Activated CD4-positive, alpha-beta T cell treated with anti-CD3 and anti-CD28 coated beads, Interleukin-2, amount 50 U/mL, for 16 hours (primary cell): ENCODE measurements at regions not wholly inside any gene's neighbourhood (a gene's known extent, or its start where the extent isn't known, plus 50 kb on each side); places are given as distances from the start of the nearest gene placed in this dataset.

Experiments
- DNase-seq: peaks from one replicate; pipeline ENCODE4 v3.0.0-alpha.2; 2020

DNA sequence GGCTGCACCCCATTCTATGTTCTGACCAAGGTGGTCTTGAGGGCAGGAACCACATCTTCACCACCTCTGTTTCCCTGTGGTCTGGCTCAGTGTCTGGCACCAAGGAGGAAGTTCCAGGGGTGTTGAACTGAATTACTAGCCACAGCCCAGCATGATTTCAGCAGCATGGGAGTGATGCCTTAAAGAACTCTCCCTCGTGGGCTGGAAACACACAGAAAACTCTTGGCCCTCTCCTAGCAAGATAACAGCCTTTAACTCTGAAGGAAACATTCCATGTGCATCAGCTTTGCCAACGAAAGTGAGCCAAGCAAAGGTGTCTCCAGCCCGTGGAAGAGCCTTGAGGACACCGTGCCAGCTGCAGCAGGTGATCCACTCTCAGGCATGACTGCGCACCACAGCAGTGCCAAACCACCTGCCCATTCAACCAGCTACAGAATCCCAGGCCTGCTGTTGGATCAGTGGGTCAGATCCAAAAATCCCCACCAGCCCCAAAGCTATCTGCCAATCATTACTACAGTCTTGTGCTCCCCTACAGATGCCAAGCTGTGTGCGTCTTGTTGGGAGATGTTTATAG, 124.8 kb downstream of the TTC32 start:
- no peak for DNase-seq

DNA sequence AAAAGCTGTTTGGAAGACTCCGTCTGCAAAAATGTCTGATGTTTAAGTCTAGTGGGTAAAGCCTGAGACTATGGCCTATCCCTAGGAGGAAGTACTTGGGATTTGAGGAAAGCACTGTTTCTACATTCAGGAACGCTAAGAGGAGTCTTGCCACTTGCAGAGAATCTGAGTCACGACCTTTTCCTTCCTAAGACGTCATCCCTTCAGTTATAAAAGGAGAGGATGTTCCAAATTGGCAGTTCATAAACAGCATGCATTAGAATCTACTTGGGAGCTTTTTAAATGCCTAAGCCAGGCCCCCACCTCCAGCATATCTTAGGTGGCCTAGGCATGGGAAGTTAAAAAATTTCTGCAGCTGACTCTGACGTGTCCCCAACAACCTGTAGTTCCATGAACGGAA, 125.9 kb downstream of the TTC32 start:
- DNase-seq = no peak

DNA sequence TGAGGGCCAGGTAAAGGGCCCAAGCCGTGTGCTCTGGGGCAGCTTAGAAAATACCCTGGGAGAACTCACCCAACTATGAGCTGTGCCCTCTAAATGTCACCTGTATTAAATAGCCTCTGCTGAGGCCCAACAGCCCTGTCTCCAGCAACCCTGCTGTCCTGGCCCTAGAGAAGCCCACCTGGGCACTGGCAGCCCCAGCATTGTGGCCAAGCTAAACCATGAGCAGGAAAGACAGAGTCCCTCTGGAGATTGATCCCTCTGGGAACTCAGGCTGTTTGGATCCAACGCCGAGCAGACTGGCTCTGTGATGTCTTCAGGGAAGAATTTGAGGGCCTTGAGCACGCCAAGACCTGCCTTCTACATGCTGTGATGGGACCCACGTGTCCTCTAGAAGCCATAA, 126.5 kb downstream of the TTC32 start:
- DNase-seq = no peak

DNA sequence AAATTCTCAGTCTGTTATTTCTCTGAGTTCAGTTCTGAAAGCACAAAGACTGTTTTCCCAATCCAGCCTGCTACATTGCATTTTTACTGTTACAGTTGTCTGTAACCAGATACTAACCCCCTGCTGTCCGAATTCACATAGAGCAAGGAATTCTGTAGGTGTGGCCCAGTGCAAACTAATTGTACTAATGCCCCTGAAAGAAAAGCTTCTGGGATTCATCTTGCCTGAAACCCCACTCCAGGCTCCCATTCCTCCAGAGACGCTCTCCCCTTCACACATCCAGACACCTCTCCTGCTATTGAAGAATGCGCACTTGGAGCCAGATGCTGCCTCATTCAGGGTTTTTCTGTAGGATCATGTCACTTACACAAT, 127.0 kb downstream of the TTC32 start:
- DNase-seq = no peak

DNA sequence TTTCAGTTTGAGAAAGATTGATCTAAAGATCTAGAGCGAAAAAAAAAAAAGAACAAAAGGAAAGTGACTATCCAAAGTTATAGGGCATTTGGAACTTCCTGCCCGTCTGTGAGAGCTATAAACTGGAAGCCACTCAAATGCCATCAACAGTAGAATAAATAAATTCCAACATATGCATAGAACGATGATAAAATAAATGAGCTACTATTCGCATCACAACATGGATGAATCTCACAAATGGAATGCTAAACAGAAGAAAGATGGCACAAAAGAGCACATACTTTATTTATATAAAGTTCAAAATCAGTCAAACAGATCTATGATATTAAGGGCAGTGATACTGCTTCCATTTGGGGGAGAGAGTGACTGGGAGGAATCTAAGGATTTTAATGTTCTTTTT, 128.8 kb downstream of the TTC32 start:
- DNase-seq = no peak

DNA sequence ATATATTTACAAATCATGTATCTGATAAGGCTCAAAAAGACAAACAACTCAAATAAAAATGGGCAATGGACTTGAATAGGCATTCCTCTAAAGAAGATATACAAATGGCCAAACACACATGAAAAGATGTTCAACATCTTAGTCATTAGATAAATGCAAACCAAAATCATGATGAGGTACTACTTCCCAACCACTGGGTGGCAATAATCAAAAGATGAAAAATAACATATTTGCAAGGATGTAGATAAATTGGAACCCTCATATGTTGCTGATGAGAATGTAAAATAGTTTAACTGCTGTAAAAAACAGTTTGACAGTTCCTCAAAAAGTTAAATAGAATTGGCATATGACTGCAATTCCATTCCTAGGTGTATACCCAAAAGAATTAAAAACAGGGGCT, 132.3 kb downstream of the TTC32 start:
- DNase-seq = no peak

DNA sequence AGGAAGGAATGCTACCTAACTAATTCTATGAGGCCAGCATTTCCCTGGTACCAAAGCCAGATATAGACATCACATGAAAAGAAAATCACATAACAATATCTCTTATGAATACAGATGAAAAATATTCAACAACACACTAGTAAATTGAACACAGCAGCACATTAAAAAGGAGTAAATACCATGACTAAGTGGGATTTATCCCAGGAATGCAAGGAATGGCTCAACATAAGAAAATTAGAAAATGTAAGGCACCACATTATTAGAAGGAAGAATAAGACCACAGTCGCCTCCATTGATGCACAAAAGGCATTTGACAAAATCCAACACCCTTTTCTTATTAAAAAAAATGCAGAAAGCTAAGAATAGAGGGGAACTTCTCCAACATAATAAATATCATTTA, 133.9 kb downstream of the TTC32 start:
- DNase-seq = no peak

DNA sequence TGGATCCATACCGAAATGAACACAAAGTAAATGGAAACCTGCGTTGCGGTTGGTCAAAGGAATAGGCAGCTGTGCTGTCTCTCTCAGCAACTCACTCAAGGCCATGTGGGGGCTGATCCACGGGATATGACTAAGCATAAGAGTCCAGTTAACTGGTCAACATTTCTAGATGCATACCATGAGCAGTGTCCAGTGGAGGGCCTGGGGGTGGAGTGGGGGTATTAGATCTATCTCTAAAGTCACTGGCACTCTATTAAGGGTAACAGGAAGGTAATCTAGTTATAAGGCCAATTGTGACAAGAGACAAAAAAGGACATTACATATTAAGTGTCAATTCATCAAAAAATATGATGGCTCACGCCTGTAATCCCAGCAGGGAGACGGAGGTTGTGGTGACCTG, 136.8 kb downstream of the TTC32 start:
- DNase-seq = no peak

DNA sequence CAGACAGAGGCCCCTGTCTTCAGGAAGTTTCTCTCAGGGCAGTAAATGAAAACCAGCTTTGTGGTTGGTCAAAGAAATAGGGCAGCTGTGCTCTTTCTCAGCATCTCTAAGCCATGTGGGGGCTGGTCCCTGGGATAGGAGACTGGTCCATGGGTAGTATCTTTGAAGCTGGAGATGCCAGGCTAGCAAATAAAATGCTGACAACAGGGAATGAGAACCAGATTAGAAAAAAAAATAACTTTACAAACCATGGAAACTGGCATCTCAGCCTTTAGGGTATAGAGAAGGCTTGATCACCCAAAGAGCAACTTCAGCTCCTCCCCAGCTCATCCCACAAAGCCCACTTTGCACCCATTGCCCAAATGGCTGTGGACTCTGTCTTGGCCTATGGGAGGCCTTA, 138.1 kb downstream of the TTC32 start:
- no peak for DNase-seq

DNA sequence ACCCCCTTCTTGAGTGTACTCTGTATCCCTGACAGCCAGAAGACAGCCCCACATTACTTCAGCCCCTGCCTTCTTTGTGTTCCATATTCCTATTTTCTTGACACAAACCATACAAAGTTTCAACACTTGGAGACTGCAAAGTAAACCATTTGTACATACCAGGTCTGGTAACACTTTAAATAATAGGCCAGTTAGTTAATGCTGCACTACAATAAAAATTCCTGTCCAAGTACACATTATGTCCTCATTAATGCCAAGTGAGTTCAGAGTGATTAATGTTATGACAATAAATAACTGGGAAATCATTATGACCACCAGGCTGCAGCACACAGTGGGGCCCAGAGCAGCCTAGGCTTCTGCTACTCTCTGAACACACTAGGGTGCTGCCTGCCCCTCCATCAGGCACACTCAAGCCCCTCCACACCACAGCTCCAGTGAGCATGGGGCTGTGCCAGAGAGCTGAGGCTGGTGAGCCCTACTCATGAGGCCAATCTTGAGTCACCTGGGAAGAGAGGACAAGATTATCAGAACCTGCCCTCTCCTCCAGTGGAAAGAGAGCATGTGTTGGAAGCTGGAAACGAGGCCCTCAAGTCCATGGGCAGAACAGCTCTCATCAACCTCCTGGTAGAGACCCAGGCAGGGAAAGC, 138.7 kb downstream of the TTC32 start:
- DNase-seq = no peak

DNA sequence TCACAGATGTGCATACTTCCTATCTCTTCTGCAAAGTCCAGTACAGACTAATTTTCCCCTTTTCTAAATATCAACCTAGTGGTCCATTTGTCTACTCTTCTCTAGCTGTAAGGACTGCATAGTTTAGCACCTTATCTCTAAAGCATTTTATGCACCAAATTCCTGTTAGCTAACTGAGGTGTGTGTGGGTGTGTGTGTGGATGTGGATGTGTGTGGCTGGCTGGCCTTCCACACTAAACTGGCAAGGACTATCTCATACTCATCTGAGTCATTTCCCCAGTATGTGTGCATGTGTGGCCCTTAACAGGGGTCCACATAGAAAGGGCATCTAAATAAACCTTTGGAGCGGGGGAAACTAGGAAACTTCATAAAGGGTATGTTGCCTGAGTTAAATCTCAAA, 139.6 kb downstream of the TTC32 start:
- no peak for DNase-seq

DNA sequence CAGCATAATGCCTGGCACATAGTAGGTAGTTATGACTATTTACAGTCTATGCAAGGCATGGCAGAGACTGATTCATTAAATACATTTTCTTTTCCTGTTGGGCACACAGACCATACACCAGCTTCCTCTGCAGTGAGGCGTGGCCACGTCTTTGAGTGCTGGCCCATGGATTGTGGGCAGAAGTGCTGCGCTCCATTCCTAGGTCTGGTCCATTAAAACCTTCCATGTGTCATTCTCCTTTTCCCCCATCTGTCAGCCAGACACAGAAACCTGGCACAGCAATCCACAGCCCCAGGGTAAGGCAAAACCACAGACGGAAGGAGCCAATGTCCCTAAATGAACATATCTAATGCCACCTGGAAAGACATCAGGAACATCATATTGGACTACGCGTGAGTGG, 141.9 kb downstream of the TTC32 start:
- DNase-seq = no peak

DNA sequence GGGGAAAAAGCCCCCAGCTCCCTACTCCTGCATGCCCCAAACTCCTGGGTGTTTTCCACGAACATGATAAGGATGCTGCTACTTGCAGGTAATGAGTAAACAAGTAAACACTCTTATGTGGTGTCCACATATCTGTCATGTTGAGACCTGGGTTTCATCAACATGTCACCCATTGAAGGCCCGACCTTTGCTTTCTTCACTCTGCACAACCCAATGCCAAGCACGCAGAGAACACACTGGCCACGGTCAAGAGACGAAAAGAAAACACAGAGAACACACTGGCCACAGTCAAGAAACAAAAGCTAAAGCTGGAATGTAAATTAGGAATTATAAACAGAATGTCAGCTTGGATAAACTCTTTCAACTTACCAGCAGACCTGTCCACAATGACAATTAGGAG, 143.1 kb downstream of the TTC32 start:
- no peak for DNase-seq

DNA sequence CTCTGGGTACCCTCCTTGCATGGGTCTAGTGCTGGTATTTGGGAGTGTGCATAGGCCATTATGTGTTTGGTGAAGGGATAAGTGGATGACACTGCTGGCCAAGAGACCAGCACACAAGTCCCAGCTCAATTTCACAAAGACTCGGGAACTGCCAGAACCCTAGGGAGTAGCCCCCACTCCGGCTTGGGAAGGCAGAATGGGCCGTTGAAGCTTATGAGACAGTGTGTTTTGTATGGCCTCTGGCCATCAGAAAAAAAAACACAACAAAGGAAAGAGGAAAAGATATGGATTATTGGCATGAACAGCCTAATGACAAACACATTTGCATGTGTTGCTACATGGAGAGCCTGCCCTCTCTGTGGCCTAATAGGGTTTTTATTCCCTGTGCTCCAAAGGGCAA, 144.2 kb downstream of the TTC32 start:
- DNase-seq = no peak

DNA sequence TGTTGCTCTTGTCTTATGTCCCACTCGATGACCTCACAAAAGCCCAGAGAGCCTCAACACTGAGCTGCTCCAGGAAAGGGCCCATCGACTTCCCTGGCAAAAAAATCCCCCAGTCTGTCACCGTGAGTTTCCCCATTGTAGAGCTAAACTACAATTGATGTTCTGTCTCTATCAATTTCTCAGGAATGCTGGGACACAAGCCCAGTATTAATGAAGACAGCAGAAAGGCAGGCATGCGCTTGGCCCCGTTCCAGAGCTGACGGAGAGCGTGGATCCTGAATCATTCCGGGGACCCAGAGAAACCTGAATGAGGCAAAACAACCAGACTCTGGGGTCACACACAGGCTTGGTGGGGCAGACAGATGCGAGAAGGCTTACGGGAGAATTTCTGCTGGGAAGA, 146.9 kb downstream of the TTC32 start:
- DNase-seq = no peak

DNA sequence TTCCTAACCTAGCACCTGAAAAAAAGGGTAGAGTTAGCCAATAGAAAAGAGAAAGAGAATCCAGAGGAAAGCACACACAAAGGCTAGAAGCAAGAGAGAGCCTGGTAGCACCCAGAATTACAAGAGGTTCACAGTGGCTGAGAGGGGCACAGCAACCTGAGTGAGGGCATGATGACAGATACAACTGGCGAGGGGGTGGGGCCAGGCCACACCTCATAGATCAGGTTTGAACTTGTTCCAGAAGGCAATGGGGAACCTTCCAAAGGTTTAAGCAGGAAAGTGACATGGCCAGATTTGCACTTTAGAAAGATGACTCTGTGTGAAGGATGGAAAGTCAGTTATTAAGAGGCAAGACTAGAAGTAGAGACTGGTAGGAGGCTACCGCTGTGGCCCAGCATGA, 148.0 kb downstream of the TTC32 start:
- no peak for DNase-seq

DNA sequence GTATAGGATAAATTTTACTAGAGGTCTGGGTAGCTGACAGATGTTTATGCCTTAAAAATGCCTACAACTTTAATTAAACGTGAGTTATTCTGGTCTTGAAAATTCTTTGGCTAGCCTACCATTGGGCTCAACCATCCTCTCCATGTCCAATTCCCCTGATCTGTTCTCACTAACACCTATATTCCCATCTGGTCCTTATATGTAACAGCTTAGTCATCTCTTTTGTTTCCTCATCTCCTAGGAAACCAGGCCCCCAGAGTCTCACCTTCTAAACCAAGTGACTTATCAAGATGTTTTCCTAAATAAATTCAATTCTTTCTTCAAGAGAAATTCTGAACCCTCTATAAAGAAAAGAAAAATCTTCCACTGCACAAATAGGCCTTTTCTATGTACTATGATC, 148.5 kb downstream of the TTC32 start:
- DNase-seq = no peak

DNA sequence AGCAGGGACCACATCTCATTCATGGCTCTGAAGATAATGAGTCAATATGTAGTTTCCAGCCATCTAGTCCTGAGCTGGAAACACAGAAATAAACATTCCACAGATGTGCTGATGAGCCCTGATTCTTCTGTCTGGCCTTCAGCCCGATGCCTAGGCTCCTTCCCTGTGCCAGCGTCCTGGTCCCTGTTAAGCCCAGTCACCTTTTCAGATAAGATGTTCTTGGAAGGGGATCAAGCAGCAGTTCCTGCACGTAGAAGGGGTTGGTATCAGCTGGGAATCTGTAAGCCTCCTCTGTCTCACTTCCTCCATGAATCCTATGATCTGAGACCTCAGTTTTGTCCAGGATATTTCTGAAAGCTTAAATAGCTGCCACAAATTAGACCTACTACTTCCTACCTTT, 149.3 kb downstream of the TTC32 start:
- no peak for DNase-seq

DNA sequence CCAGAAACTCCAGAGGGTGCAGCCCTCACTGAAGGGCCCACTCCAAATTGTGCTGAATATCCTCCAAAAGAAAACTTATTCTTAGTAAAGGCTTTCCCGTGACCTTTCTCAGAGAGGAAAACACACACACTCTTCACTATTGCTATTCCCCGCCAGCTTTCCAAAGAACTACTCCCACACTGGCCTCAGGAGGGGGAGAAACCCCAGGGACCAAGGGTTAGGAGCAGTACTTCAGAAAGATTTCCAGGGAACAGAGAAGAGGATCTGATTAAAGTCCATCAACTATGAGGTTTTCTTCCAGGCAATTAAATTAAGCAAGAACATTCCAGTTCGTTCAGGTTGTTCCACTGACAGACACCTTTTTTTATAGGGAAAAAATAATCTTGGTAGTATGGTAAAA, 150.2 kb downstream of the TTC32 start:
- DNase-seq = no peak

DNA sequence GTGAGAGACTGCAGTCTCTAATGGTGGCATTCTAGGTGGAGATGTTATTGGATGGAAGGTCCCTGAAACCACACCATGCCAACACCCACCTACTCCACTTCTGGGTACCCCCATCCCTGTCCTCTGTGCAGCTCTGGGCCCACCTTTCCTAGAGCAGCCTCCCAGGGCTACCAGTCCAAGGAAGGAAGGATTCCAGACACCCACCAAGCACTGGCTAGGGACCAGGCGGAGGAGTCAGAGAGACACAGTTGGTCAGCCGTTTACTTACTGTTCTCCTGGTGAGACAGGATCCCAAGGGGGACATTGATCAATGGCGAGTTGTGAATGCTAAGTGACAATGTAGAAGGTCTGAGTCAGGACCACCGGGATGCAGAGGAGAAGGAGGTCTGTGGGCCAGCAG, 151.6 kb downstream of the TTC32 start:
- DNase-seq = no peak

DNA sequence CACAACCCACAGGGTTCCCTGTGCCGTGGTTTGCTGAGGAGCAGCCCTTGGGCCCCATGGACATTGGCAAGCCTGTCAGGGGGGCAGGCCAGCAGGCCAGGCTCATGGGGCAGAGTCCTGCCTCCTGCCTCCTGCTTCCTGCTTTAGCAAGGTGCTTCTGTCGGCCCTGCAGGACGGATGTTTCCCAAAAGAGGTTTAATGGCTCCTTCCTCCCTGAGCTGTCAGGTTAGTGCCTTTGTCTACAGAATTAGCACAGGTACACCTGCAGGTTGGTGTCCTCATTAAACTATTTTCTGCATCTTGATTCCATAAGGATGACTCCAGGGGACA, 152.3 kb downstream of the TTC32 start:
- no peak for DNase-seq

DNA sequence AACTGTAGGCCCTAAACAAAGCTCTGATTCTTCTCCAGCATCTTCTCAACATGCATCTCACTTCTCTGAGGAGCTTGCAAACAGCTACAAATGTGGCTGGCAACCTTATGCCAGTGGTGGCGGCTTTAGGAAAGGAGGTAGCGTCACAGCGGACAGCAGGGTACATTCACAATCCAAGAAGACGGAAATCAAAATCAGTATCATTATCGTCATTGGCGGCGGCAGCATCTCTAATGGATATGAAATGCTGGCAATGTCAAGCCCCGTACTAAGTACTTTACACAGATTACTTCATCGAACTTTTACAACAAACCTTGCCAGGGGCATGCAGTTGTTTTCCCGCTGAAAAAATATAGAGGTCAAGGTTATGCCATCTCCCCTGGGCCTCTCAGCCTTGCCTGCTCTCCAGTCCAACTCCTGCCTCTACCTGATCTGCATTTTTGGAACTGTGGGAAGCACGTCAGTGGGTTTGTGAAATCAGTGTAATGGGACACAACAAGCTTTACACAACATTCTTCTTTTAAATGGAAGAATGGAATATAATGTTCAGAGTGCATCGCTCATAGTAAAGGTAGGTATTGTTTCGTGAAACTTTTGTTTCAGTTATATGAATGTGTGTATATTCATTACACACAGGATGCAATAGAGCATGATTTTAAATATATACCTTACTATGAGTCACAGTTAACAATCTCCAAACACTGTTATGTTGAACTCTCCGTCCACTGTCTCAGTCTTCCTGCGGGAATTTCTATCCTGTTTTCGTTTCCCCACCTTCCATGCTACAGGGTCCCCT, 152.9 kb downstream of the TTC32 start:
- no peak for DNase-seq

DNA sequence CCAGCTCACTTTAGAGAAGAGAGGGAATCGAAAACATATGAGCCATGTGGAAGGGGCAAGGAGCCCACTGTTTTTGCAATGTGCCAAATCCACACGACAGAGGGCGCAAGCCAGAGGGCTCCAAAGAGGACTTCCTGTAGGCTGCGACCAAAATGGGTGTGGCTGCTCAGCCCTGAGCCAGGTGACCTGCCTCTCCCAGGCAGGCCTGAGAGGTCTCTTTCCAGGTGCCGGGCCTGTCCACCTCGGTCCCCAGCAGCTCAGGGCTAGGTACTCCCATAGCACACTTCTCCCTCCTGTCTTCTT, 153.8 kb downstream of the TTC32 start:
- no peak for DNase-seq

DNA sequence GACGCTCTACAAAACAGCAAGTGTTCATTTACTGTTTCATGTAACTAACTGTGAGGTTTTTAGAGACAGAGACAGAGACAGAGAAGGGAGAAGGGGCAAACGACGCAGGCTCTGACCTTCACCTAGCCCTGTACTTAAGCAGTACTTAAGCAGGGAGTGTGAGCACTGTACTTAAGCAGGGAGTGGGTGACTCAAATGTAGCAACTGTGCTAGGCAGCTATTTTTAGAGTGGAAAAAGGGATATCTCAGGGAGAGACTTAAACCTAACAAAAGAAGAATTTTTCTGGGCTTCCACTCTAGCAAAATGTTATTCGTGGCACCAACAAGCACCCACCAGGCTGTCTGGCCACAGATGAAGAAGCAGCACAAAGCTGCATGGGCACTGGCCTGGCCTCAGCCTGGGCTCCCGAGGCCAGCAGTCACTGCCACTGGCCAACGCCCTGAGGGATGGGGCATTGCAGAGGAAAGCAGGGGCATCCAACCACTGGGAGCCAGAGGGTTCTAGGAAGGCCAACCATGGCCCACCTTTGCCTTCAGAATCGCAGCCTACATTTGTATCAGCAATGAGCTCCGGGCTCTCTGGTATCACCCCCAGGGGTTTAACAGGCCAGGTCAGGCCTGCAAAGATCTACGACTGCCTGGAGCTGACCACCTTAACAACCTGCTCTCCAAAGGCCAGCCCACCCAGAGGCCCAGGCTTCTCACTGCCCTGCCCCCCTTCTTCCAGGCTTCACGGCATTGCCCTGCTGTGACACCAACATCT, 154.3 kb downstream of the TTC32 start:
- no peak for DNase-seq
